HepG2 (cell line): ENCODE measurements at regions not wholly inside any gene's neighbourhood (a gene's known extent, or its start where the extent isn't known, plus 50 kb on each side); places are given as distances from the start of the nearest gene placed in this dataset.

Experiments
- NFYC ChIP-seq: IDR thresholded peaks from 2 replicates; pipeline ENCODE4 v1.6.1; 2016; ENCODE audit warnings: missing genetic modification reagents, missing compliant biosample characterization
- POGZ ChIP-seq: sonication (generic); formaldehyde crosslinking; IDR thresholded peaks from 2 replicates; pipeline ENCODE4 v1.4.0; 2020; ENCODE audit warnings: mild to moderate bottlenecking, missing genetic modification reagents
- ZMYM4 ChIP-seq: sonication (generic); formaldehyde crosslinking; IDR thresholded peaks from 2 replicates; pipeline ENCODE4 v1.8.1; 2023; ENCODE audit warnings: mild to moderate bottlenecking, missing genetic modification reagents
- ZNF20 ChIP-seq: sonication (generic); formaldehyde crosslinking; IDR thresholded peaks from 2 replicates; pipeline ENCODE4 v1.4.0; 2020; ENCODE audit warnings: mild to moderate bottlenecking, moderate library complexity, missing genetic modification reagents
- ZNF674 ChIP-seq: sonication (generic); formaldehyde crosslinking; IDR thresholded peaks from 2 replicates; pipeline ENCODE4 v1.5.0; 2020; ENCODE audit warnings: low read depth, mild to moderate bottlenecking, missing genetic modification reagents
- TF ChIP-seq, protein P1 (sequence below): sonication (generic); formaldehyde crosslinking; IDR thresholded peaks from 2 replicates; pipeline ENCODE4; 2020; ENCODE audit warnings: missing genetic modification reagents, mild to moderate bottlenecking, borderline replicate concordance
- TF ChIP-seq, protein P2 (sequence below): sonication (generic); formaldehyde crosslinking; IDR thresholded peaks from 2 replicates; pipeline ENCODE4 v1.5.0; 2020; ENCODE audit warnings: missing genetic modification reagents, mild to moderate bottlenecking, borderline replicate concordance
- TF ChIP-seq, protein P3 (sequence below): sonication (generic); formaldehyde crosslinking; conservative IDR thresholded peaks from 2 replicates; pipeline ENCODE4 v1.4.0; 2020; ENCODE audit warnings: mild to moderate bottlenecking, missing genetic modification reagents, moderate library complexity

DNA sequence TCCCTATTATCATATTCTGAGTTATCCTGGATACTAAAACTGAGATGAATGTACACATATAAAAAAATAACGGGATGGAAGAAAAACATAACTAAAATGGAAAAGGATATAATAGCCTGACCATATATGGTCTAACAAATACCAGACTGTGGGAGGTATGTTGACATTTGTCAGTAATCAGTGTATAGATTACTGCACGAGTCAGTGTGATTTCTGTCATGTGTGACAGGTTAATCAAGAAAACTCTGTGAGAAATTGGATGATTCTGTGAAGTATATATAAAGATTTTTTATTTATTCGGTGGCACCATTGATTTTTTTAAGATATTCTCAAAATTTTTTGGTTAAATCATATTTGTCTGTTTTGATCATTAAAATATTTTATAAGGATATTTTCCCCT, 547.3 kb upstream of the B3GALT2 start (continued):
- TF ChIP-seq, protein P1, sequence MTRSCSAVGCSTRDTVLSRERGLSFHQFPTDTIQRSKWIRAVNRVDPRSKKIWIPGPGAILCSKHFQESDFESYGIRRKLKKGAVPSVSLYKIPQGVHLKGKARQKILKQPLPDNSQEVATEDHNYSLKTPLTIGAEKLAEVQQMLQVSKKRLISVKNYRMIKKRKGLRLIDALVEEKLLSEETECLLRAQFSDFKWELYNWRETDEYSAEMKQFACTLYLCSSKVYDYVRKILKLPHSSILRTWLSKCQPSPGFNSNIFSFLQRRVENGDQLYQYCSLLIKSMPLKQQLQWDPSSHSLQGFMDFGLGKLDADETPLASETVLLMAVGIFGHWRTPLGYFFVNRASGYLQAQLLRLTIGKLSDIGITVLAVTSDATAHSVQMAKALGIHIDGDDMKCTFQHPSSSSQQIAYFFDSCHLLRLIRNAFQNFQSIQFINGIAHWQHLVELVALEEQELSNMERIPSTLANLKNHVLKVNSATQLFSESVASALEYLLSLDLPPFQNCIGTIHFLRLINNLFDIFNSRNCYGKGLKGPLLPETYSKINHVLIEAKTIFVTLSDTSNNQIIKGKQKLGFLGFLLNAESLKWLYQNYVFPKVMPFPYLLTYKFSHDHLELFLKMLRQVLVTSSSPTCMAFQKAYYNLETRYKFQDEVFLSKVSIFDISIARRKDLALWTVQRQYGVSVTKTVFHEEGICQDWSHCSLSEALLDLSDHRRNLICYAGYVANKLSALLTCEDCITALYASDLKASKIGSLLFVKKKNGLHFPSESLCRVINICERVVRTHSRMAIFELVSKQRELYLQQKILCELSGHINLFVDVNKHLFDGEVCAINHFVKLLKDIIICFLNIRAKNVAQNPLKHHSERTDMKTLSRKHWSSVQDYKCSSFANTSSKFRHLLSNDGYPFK: no peak
- TF ChIP-seq, protein P2, sequence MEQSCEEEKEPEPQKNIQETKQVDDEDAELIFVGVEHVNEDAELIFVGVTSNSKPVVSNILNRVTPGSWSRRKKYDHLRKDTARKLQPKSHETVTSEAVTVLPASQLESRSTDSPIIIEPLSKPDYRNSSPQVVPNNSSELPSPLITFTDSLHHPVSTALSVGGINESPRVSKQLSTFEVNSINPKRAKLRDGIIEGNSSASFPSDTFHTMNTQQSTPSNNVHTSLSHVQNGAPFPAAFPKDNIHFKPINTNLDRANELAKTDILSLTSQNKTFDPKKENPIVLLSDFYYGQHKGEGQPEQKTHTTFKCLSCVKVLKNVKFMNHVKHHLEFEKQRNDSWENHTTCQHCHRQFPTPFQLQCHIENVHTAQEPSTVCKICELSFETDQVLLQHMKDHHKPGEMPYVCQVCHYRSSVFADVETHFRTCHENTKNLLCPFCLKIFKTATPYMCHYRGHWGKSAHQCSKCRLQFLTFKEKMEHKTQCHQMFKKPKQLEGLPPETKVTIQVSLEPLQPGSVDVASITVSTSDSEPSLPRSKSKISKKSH (CRISPR knock-in tag): no peak
- TF ChIP-seq POGZ (CRISPR knock-in tag) (no peak), ZNF674 (no peak), ZMYM4 (no peak), ZNF20 (no peak), NFYC (no peak)
- TF ChIP-seq, protein P3, sequence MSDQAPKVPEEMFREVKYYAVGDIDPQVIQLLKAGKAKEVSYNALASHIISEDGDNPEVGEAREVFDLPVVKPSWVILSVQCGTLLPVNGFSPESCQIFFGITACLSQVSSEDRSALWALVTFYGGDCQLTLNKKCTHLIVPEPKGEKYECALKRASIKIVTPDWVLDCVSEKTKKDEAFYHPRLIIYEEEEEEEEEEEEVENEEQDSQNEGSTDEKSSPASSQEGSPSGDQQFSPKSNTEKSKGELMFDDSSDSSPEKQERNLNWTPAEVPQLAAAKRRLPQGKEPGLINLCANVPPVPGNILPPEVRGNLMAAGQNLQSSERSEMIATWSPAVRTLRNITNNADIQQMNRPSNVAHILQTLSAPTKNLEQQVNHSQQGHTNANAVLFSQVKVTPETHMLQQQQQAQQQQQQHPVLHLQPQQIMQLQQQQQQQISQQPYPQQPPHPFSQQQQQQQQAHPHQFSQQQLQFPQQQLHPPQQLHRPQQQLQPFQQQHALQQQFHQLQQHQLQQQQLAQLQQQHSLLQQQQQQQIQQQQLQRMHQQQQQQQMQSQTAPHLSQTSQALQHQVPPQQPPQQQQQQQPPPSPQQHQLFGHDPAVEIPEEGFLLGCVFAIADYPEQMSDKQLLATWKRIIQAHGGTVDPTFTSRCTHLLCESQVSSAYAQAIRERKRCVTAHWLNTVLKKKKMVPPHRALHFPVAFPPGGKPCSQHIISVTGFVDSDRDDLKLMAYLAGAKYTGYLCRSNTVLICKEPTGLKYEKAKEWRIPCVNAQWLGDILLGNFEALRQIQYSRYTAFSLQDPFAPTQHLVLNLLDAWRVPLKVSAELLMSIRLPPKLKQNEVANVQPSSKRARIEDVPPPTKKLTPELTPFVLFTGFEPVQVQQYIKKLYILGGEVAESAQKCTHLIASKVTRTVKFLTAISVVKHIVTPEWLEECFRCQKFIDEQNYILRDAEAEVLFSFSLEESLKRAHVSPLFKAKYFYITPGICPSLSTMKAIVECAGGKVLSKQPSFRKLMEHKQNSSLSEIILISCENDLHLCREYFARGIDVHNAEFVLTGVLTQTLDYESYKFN (CRISPR knock-in tag): no peak
